ENCODE measurements at regions not wholly inside any gene's neighbourhood (a gene's known extent, or its start where the extent isn't known, plus 50 kb on each side); places are given as distances from the start of the nearest gene placed in this dataset.
"Not testable (repeated sequence)": the region's sequence is repeated elsewhere in the genome, so short reads cannot be mapped to it uniquely, and the experiment has no call there.

GRCh38 chr4:110424144-110424543 is 51.8 kb upstream of the ENPEP start:
- no peak overlapping the region for H3K4me3 Mint-ChIP-seq
- no peaks in the 10 kb centered on the region for H3K36me3 Mint-ChIP-seq
- H3K4me1 Mint-ChIP-seq: no peaks in the 10 kb centered on the region
- H3K27ac Mint-ChIP-seq: no peak overlapping the region
- ATAC-seq: no peak
- POLR2A ChIA-PET: no interaction called here
- no peak for DNase-seq
- H3K27me3 Mint-ChIP-seq: peaks cover 0 to 2% (median 0%) of the 10 kb centered on the region in 5 donors
- peaks cover 0 to 11% (median 3%) of the 10 kb centered on the region in 9 donors for H3K9me3 Mint-ChIP-seq

- POLR2A ChIA-PET: no interaction called here
- H3K4me1 Mint-ChIP-seq: no peaks in the 10 kb centered on the region
- ATAC-seq (no peak), DNase-seq (no peak)
- H3K27me3 Mint-ChIP-seq: peaks cover 10 to 35% (median 14%) of the 10 kb centered on the region in 5 donors
- peaks cover 0 to 21% (median 11%) of the 10 kb centered on the region in 9 donors for H3K9me3 Mint-ChIP-seq
- H3K27ac Mint-ChIP-seq: no peak overlapping the region
- peaks cover 0 to 6% (median 0%) of the 10 kb centered on the region in 3 donors for H3K36me3 Mint-ChIP-seq
- H3K4me3 Mint-ChIP-seq: peak overlapping the region in 1 of 10 donors; percentile 17
These were observed 57.3 kb upstream of the ENPEP start for GRCh38 chr4:110418641-110419040.

- H3K9me3 Mint-ChIP-seq: peaks cover 0 to 21% (median 11%) of the 10 kb centered on the region in 9 donors
- DNase-seq (no peak), ATAC-seq (no peak)
- H3K4me1 Mint-ChIP-seq: no peaks in the 10 kb centered on the region
- H3K27ac Mint-ChIP-seq: no peak overlapping the region
- peaks cover 0 to 6% (median 0%) of the 10 kb centered on the region in 3 donors for H3K36me3 Mint-ChIP-seq
- H3K27me3 Mint-ChIP-seq: peaks cover 10 to 50% (median 18%) of the 10 kb centered on the region in 5 donors
- no peak overlapping the region for H3K4me3 Mint-ChIP-seq
- POLR2A ChIA-PET: no interaction called here
These were observed 58.8 kb upstream of the ENPEP start for GRCh38 chr4:110417136-110417535.

GRCh38 chr4:110415478-110415877 is 60.5 kb upstream of the ENPEP start:
- DNase-seq (no peak), ATAC-seq (no peak)
- Mint-ChIP-seq H3K9me3 (peaks cover 0 to 16% (median 9%) of the 10 kb centered on the region in 9 donors), H3K4me1 (no peaks in the 10 kb centered on the region), H3K36me3 (peaks cover 0 to 6% (median 0%) of the 10 kb centered on the region in 3 donors), H3K4me3 (no peak overlapping the region), H3K27me3 (peaks cover 10 to 63% (median 18%) of the 10 kb centered on the region in 5 donors), H3K27ac (no peak overlapping the region)
- POLR2A ChIA-PET: no interaction called here

- POLR2A ChIA-PET: no interaction called here
- peaks cover 0 to 16% (median 9%) of the 10 kb centered on the region in 9 donors for H3K9me3 Mint-ChIP-seq
These were observed 60.9 kb upstream of the ENPEP start for GRCh38 chr4:110415041-110415440.

GRCh38 chr4:110414561-110414920 is 61.4 kb upstream of the ENPEP start:
- no peak overlapping the region for H3K27ac Mint-ChIP-seq
- H3K4me3 Mint-ChIP-seq: no peak overlapping the region
- peaks cover 0 to 6% (median 0%) of the 10 kb centered on the region in 3 donors for H3K36me3 Mint-ChIP-seq
- DNase-seq (no peak), ATAC-seq (no peak)
- POLR2A ChIA-PET: no interaction called here
- H3K4me1 Mint-ChIP-seq: no peaks in the 10 kb centered on the region
- peaks cover 0 to 16% (median 9%) of the 10 kb centered on the region in 9 donors for H3K9me3 Mint-ChIP-seq
- peaks cover 10 to 63% (median 18%) of the 10 kb centered on the region in 5 donors for H3K27me3 Mint-ChIP-seq

More at GRCh38 chr4:110415041-110415440, 60.9 kb upstream of the ENPEP start:
- peaks cover 10 to 63% (median 18%) of the 10 kb centered on the region in 5 donors for H3K27me3 Mint-ChIP-seq
- no peaks in the 10 kb centered on the region for H3K4me1 Mint-ChIP-seq
- no peak overlapping the region for H3K27ac Mint-ChIP-seq
- DNase-seq (no peak), ATAC-seq (no peak)
- peaks cover 0 to 6% (median 0%) of the 10 kb centered on the region in 3 donors for H3K36me3 Mint-ChIP-seq
- no peak overlapping the region for H3K4me3 Mint-ChIP-seq

GRCh38 chr4:110413807-110414560 is 62.0 kb upstream of the ENPEP start:
- DNase-seq, ATAC-seq, H3K4me1 Mint-ChIP-seq, H3K36me3 Mint-ChIP-seq, POLR2A ChIA-PET, H3K27ac Mint-ChIP-seq, H3K4me3 Mint-ChIP-seq: not testable (repeated sequence)
- peaks cover 0 to 16% (median 9%) of the 10 kb centered on the region in 9 donors for H3K9me3 Mint-ChIP-seq
- H3K27me3 Mint-ChIP-seq: peaks cover 10 to 63% (median 18%) of the 10 kb centered on the region in 5 donors

- H3K36me3 Mint-ChIP-seq: no peaks in the 10 kb centered on the region
- POLR2A ChIA-PET: no interaction called here
- no peak overlapping the region for H3K4me3 Mint-ChIP-seq
- peaks cover 8 to 50% (median 16%) of the 10 kb centered on the region in 5 donors for H3K27me3 Mint-ChIP-seq
- H3K9me3 Mint-ChIP-seq: peaks cover 0 to 8% (median 4%) of the 10 kb centered on the region in 9 donors
- no peaks in the 10 kb centered on the region for H3K4me1 Mint-ChIP-seq
- no peak overlapping the region for H3K27ac Mint-ChIP-seq
- ATAC-seq (no peak), DNase-seq (no peak)
These were observed 63.4 kb upstream of the ENPEP start for GRCh38 chr4:110412354-110413065.

- H3K27me3 Mint-ChIP-seq: peaks cover 5 to 49% (median 16%) of the 10 kb centered on the region in 5 donors
- H3K9me3 Mint-ChIP-seq: peaks cover 0 to 6% (median 1%) of the 10 kb centered on the region in 9 donors
- POLR2A ChIA-PET: no interaction called here
- H3K27ac Mint-ChIP-seq: no peak overlapping the region
- H3K36me3 Mint-ChIP-seq: no peaks in the 10 kb centered on the region
- H3K4me1 Mint-ChIP-seq: no peaks in the 10 kb centered on the region
- ATAC-seq (no peak), DNase-seq (no peak)
- H3K4me3 Mint-ChIP-seq: peak overlapping the region in 6 of 10 donors; percentile 6 to 64 (median 26)
These were observed 64.4 kb upstream of the ENPEP start for GRCh38 chr4:110411574-110412011.

GRCh38 chr4:110410853-110411573 is 64.9 kb upstream of the ENPEP start:
- POLR2A ChIA-PET, ATAC-seq, H3K9me3 Mint-ChIP-seq, H3K36me3 Mint-ChIP-seq, H3K27ac Mint-ChIP-seq, DNase-seq, H3K4me1 Mint-ChIP-seq: not testable (repeated sequence)
- Mint-ChIP-seq H3K4me3 (peak overlapping the region in 7 of 10 donors; percentile 6 to 68 (median 29)), H3K27me3 (peaks cover 5 to 43% (median 16%) of the 10 kb centered on the region in 5 donors)

- Mint-ChIP-seq H3K9me3 (peaks cover 0 to 2% (median 0%) of the 10 kb centered on the region in 9 donors), H3K27ac (no peak overlapping the region), H3K27me3 (peaks cover 4 to 9% (median 9%) of the 10 kb centered on the region in 5 donors), H3K4me1 (no peaks in the 10 kb centered on the region), H3K36me3 (no peaks in the 10 kb centered on the region), H3K4me3 (no peak overlapping the region)
- ATAC-seq (no peak), DNase-seq (no peak)
- POLR2A ChIA-PET: no interaction called here
These were observed 75.9 kb upstream of the ENPEP start for GRCh38 chr4:110400086-110400485.

GRCh38 chr4:110399046-110399445 is 76.9 kb upstream of the ENPEP start:
- H3K27ac Mint-ChIP-seq, POLR2A ChIA-PET, H3K4me3 Mint-ChIP-seq, H3K36me3 Mint-ChIP-seq, ATAC-seq, H3K4me1 Mint-ChIP-seq, H3K9me3 Mint-ChIP-seq, DNase-seq: not testable (repeated sequence)
- H3K27me3 Mint-ChIP-seq: peaks cover 4 to 12% (median 7%) of the 10 kb centered on the region in 5 donors
